GM19452 (cell line): ENCODE measurements at regions not wholly inside any gene's neighbourhood (a gene's known extent, or its start where the extent isn't known, plus 50 kb on each side); places are given as distances from the start of the nearest gene placed in this dataset.

Source experiments
- ATAC-seq: cut with Tn5 transposase; IDR thresholded peaks from one replicate; pipeline ENCODE4 v1.9.1; 2021; ENCODE audit not compliant: unreplicated experiment

GRCh38 chr16:9546438-9546786 lies 455.0 kb downstream of the HAPSTR1 start:
- ATAC-seq: no peak

GRCh38 chr16:9549487-9549886 lies 458.0 kb downstream of the HAPSTR1 start:
- ATAC-seq: no peak

- ATAC-seq: no peak
Observed at GRCh38 chr16:9555051-9555450, 463.6 kb downstream of the HAPSTR1 start.

- ATAC-seq: no peak
Observed at GRCh38 chr16:9556949-9557665, 465.7 kb downstream of the HAPSTR1 start.

- ATAC-seq: no peak
Observed at GRCh38 chr16:9557713-9558112, 466.3 kb downstream of the HAPSTR1 start.

GRCh38 chr16:9566099-9566498 lies 474.7 kb downstream of the HAPSTR1 start:
- ATAC-seq: no peak

- ATAC-seq: no peak
Observed at GRCh38 chr16:9567666-9568065, 476.2 kb downstream of the HAPSTR1 start.

- ATAC-seq: no peak
Observed at GRCh38 chr16:9568261-9568660, 476.8 kb downstream of the HAPSTR1 start.

GRCh38 chr16:9570521-9570920 lies 479.1 kb downstream of the HAPSTR1 start:
- no peak for ATAC-seq

GRCh38 chr16:9578459-9578858 lies 487.0 kb downstream of the HAPSTR1 start:
- ATAC-seq: no peak

GRCh38 chr16:9580025-9580424 lies 488.6 kb downstream of the HAPSTR1 start:
- no peak for ATAC-seq

- no peak for ATAC-seq
Observed at GRCh38 chr16:9593440-9593839, 502.0 kb downstream of the HAPSTR1 start.

- no peak for ATAC-seq
Observed at GRCh38 chr16:9594047-9594446, 502.6 kb downstream of the HAPSTR1 start.

- ATAC-seq: no peak
Observed at GRCh38 chr16:9594946-9595345, 503.5 kb downstream of the HAPSTR1 start.

- no peak for ATAC-seq
Observed at GRCh38 chr16:9595393-9595792, 503.9 kb downstream of the HAPSTR1 start.

- ATAC-seq: no peak
Observed at GRCh38 chr16:9596788-9597187, 505.3 kb downstream of the HAPSTR1 start.

GRCh38 chr16:9597967-9598730 lies 506.7 kb downstream of the HAPSTR1 start:
- no peak for ATAC-seq

GRCh38 chr16:9598731-9599083 lies 507.3 kb downstream of the HAPSTR1 start:
- ATAC-seq: no peak

GRCh38 chr16:9599415-9600120 lies 508.1 kb downstream of the HAPSTR1 start:
- ATAC-seq: no peak

GRCh38 chr16:9602189-9602588 lies 510.7 kb downstream of the HAPSTR1 start:
- no peak for ATAC-seq

- ATAC-seq: no peak
Observed at GRCh38 chr16:9603316-9603715, 511.9 kb downstream of the HAPSTR1 start.
